Fibroblast of lung (primary cell): ENCODE measurements at regions not wholly inside any gene's neighbourhood (a gene's known extent, or its start where the extent isn't known, plus 50 kb on each side); places are given as distances from the start of the nearest gene placed in this dataset.

Experiments
- DNase-seq, 2 donors: peaks; one replicate each; pipeline versions ENCODE4 v3.0.0 to v3.0.0-alpha.2; 2010; ENCODE audit warnings: low read depth in 2 of 2
- H2AFZ ChIP-seq: 2 replicates; pipeline ENCODE4 v1.5.1; 2012; ENCODE audit warnings: low read length, control low read depth, inconsistent platforms
- H3K27ac ChIP-seq: 2 replicates; pipeline ENCODE4 v1.5.1; 2011; ENCODE audit warnings: low read length, control low read depth; ENCODE audit not compliant: insufficient read depth
- H3K27me3 ChIP-seq: 2 replicates; pipeline ENCODE4 v1.5.1; 2011; ENCODE audit warnings: mild to moderate bottlenecking, low read length; ENCODE audit not compliant: control insufficient read depth, insufficient read depth
- H3K36me3 ChIP-seq: 2 replicates; pipeline ENCODE4 v1.5.1; 2011; ENCODE audit warnings: low read length; ENCODE audit not compliant: control insufficient read depth, insufficient read depth
- H3K4me1 ChIP-seq: 2 replicates; pipeline ENCODE4 v1.5.1; 2011; ENCODE audit warnings: low read length; ENCODE audit not compliant: control insufficient read depth, insufficient read depth; ENCODE audit errors: extremely low read depth
- H3K4me2 ChIP-seq: 2 replicates; pipeline ENCODE4 v1.5.1; 2011; ENCODE audit warnings: low read length, control low read depth; ENCODE audit not compliant: insufficient read depth; ENCODE audit errors: extremely low read depth
- H3K4me3 ChIP-seq, 4 experiments: fragments of 200-600 bp in 1 of 4; sonication (generic) in 1 of 4; replicated peaks in 1 of 4; 2 replicates each; pipeline ENCODE4 v1.5.1; 2011 to 2016; ENCODE audit warnings: low read length in 4 of 4, low read depth in 3 of 4, mild to moderate bottlenecking in 3 of 4, control low read depth in 2 of 4, inconsistent platforms in 1 of 4, mixed read lengths in 1 of 4; ENCODE audit not compliant: insufficient read depth in 1 of 4; ENCODE audit errors: control extremely low read depth in 1 of 4
- H3K79me2 ChIP-seq: 2 replicates; pipeline ENCODE4 v1.5.1; 2012; ENCODE audit warnings: mild to moderate bottlenecking, low read length, inconsistent platforms; ENCODE audit not compliant: control insufficient read depth, insufficient read depth
- H3K9ac ChIP-seq: 2 replicates; pipeline ENCODE4 v1.5.1; 2011; ENCODE audit warnings: mild to moderate bottlenecking, low read length, control low read depth; ENCODE audit not compliant: insufficient read depth
- H3K9me3 ChIP-seq: 2 replicates; pipeline ENCODE4 v1.5.1; 2012; ENCODE audit warnings: low read depth, low read length; ENCODE audit not compliant: control insufficient read depth, insufficient read depth
- H4K20me1 ChIP-seq: 2 replicates; pipeline ENCODE4 v1.5.1; 2011; ENCODE audit warnings: low read length; ENCODE audit not compliant: control insufficient read depth, insufficient read depth; ENCODE audit errors: extremely low read depth
- CTCF ChIP-seq, 2 donors: IDR thresholded peaks in 1 of 2; conservative IDR thresholded peaks in 1 of 2; 1 replicate in 1 of 2; 2 replicates in 1 of 2; pipeline ENCODE4 v1.5.1; 2011 to 2012; ENCODE audit warnings: low read length in 2 of 2, control low read depth in 1 of 2, inconsistent platforms in 1 of 2, low read depth in 1 of 2, mild to moderate bottlenecking in 1 of 2
- EZH2 ChIP-seq: IDR thresholded peaks from 2 replicates; pipeline ENCODE4 v1.5.1; 2012; ENCODE audit warnings: low read length, control low read depth, mild to moderate bottlenecking; ENCODE audit errors: missing control alignments

DNA sequence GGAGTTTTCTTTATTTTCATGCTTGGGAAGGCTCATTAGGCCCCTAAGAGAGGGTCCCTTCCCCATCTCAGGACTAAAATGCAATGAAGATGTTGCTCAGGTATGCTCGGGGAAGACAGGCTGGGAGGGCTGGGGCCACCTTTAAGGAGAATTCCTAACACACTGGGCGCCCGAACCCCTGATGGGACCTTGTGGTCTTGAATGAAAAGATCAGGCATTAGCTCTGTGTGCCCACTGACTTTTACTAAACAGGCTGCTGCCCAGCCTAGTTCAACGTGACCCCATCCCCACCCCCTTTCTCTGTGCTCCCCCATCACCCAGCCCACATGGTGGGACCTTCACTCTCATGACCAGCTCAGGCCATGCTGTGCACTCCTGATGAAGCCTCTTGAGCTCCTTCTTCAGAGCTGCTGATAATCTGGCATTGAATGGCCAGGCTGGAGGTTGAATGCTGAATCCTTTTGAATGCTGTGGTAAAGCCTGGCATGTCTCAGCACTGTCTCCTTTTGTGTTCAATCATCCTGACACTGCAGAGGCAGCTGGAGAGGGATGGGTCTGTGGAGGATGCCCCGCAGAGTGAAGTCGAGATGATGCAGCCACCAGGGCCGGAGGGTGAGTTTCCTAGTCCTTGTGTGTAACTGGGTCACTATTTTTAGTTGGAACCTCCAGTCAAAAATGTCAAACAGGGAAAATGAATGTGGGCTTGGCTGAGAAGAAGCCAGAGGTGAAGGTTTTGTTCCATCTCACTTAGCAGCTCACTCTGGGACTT lies 209.1 kb downstream of the UQCRFS1 start:
- DNase-seq: no peak
- H3K4me3 ChIP-seq: no peak overlapping the region
- no peaks in the 10 kb centered on the region for H3K27me3 ChIP-seq
- TF ChIP-seq CTCF (conservative IDR thresholded peaks at IDR 0.05 in 1 of 2, IDR thresholded peaks at IDR 0.05 in 1 of 2; ENCODE audit: low read depth in 1 of 2, low read length in 2 of 2): no peak
- TF ChIP-seq EZH2: no peak
- H3K4me1 ChIP-seq: no peaks in the 10 kb centered on the region
- no peak overlapping the region for H2AFZ ChIP-seq
- no peaks in the 10 kb centered on the region for H3K36me3 ChIP-seq
- H4K20me1 ChIP-seq: no peaks in the 10 kb centered on the region
- H3K27ac ChIP-seq: no peak overlapping the region
- H3K79me2 ChIP-seq: no peaks in the 10 kb centered on the region
- no peaks in the 10 kb centered on the region for H3K9me3 ChIP-seq
- no peak overlapping the region for H3K4me2 ChIP-seq
- no peak overlapping the region for H3K9ac ChIP-seq

GRCh38 chr19:29002336-29002735 lies 210.6 kb downstream of the UQCRFS1 start:
- TF ChIP-seq EZH2: no peak
- no peak for TF ChIP-seq CTCF (conservative IDR thresholded peaks at IDR 0.05 in 1 of 2, IDR thresholded peaks at IDR 0.05 in 1 of 2; ENCODE audit: low read depth in 1 of 2, low read length in 2 of 2)
- no peak for DNase-seq
- no peaks in the 10 kb centered on the region for H3K36me3 ChIP-seq
- H4K20me1 ChIP-seq: no peaks in the 10 kb centered on the region
- no peak overlapping the region for H2AFZ ChIP-seq
- H3K4me1 ChIP-seq: no peaks in the 10 kb centered on the region
- no peak overlapping the region for H3K9ac ChIP-seq
- no peak overlapping the region for H3K4me2 ChIP-seq
- no peaks in the 10 kb centered on the region for H3K79me2 ChIP-seq
- H3K27ac ChIP-seq: no peak overlapping the region
- H3K27me3 ChIP-seq: no peaks in the 10 kb centered on the region
- H3K4me3 ChIP-seq: no peak overlapping the region
- no peaks in the 10 kb centered on the region for H3K9me3 ChIP-seq

- no peak for TF ChIP-seq EZH2
- TF ChIP-seq CTCF (conservative IDR thresholded peaks at IDR 0.05 in 1 of 2, IDR thresholded peaks at IDR 0.05 in 1 of 2; ENCODE audit: low read depth in 1 of 2, low read length in 2 of 2): no peak
- H3K36me3 ChIP-seq: no peaks in the 10 kb centered on the region
- H3K27ac ChIP-seq: no peak overlapping the region
- no peaks in the 10 kb centered on the region for H3K9me3 ChIP-seq
- no peak overlapping the region for H3K9ac ChIP-seq
- no peak overlapping the region for H2AFZ ChIP-seq
- no peaks in the 10 kb centered on the region for H3K79me2 ChIP-seq
- H3K4me1 ChIP-seq: no peaks in the 10 kb centered on the region
- H4K20me1 ChIP-seq: no peaks in the 10 kb centered on the region
- no peak overlapping the region for H3K4me3 ChIP-seq
- no peaks in the 10 kb centered on the region for H3K27me3 ChIP-seq
- DNase-seq: no peak
- no peak overlapping the region for H3K4me2 ChIP-seq
Measured at GRCh38 chr19:29001597-29002245, 211.2 kb downstream of the UQCRFS1 start.
